GM19467 (cell line): ENCODE measurements at regions not wholly inside any gene's neighbourhood (a gene's known extent, or its start where the extent isn't known, plus 50 kb on each side); places are given as distances from the start of the nearest gene placed in this dataset.
"Not testable (repeated sequence)": the region's sequence is repeated elsewhere in the genome, so short reads cannot be mapped to it uniquely, and the experiment has no call there.

ENCODE experiments used
- ATAC-seq: cut with Tn5 transposase; IDR thresholded peaks from one replicate; pipeline ENCODE4 v1.9.1; 2021; ENCODE audit warnings: mild to moderate bottlenecking, moderate library complexity; ENCODE audit not compliant: unreplicated experiment

- no peak for ATAC-seq
Observed at GRCh38 chr7:94100723-94101345, 96.7 kb upstream of the BET1 start.

DNA sequence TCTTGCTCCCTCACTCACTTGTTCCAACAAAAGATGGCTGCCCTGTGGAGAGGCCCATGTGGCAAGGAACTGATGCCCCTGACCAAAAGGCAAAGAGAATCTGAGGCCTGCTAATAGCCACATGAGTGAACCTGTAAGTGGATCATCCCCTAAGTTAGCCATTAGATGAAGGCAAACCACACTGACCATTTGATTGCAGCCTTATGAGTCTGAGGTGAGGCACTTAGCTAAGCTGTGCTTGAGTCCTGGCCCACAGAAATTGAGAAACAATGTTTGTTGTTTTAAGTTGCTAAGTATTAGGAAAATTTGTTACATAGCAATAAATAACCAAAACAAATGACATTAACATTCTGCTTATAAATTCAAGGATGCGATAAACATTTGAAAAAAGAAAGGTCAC lies 100.1 kb upstream of the BET1 start:
- no peak for ATAC-seq

- ATAC-seq: no peak
Observed at GRCh38 chr7:94109556-94109955, 105.4 kb upstream of the BET1 start.

GRCh38 chr7:94111009-94111408 lies 106.9 kb upstream of the BET1 start:
- no peak for ATAC-seq

DNA sequence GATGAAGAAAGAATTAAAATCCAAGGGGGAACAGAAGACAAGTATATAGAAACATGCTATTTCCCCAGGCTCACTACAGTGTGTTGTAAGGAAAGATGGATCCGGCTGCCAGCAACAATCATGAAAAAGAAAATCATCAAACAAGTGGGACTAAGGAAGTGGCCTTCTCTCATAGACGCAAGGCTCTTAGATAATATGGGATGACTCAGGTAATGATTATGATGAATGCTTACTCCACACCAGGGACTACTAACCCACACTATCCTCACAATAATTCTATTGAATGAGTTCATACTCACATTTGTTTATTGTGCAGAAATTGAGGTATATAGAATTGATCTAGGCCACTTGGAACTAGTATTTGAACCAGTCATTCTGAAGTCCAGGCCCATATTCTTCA lies 111.2 kb upstream of the BET1 start:
- no peak for ATAC-seq

DNA sequence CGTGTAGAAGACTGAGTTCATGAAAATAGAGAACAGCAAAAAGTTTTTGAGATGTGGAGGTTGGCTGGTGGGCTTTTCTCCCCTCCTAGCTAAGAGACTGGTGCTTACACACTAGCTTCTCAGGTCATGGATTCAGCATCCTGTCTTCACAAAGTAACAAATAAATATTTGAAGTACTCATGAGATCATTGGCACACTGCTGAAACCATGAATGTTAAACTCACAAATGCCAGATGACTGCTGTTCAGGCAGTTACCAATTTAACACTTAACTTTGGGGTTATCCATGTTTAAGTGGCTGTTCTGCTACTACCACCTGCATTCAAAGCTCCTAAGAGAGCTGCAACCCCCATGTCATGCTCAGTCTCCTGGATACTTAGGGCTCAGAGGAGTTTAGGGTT lies 119.0 kb upstream of the BET1 start:
- ATAC-seq: no peak

GRCh38 chr7:94127026-94127425 lies 122.9 kb upstream of the BET1 start:
- ATAC-seq: no peak

- no peak for ATAC-seq
Observed at GRCh38 chr7:94128072-94128471, 123.9 kb upstream of the BET1 start.

DNA sequence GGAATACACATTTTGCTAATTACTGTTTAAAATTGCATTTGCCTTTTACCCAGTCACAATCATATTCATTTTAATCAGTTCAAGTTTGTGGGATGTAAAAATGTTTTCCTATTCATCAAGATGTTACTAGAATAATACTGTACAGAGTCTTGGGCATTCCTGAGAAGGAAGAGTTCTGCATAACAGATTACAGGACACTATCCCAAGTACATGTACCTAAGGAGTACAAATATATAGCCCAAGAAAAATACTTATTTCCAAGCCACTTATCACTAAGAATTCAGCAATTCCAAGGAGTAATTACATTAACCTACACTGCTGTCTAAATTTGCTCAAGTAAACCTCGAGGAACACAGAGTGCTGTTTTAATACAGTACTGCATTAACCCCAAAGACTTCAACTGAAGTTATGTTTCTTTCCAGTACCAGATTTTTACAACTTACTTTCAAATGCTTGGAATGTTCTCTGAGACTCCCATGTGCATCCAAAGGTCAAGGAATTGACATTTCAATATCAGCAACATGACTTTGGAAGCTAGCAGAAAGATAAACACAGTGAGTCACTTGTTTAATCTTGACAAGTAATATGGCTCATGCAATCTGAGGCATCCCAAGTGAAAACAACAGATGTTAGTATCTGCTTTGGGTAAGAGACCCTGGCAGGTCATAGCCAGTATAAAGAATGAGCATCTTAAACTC lies 125.4 kb upstream of the BET1 start:
- no peak for ATAC-seq

DNA sequence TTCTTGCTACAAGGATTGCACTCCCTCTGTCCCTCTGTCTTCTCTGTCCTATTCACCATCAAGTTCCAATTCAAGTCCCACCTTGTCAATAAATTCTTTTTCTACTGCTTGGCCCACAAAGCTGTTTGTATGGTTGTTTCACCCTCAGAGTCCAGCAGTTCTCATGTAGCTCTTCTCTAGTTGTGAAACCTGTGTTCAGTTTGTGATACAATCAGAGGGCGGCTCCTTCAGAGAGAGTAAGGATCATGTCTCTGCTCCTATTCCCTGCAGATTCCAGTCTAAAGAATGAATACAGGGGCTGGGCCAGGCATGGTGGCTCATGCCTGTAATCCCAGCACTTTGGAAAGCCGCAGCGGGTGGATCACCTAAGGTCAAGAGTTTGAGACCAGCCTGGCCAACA lies 126.6 kb upstream of the BET1 start:
- no peak for ATAC-seq

DNA sequence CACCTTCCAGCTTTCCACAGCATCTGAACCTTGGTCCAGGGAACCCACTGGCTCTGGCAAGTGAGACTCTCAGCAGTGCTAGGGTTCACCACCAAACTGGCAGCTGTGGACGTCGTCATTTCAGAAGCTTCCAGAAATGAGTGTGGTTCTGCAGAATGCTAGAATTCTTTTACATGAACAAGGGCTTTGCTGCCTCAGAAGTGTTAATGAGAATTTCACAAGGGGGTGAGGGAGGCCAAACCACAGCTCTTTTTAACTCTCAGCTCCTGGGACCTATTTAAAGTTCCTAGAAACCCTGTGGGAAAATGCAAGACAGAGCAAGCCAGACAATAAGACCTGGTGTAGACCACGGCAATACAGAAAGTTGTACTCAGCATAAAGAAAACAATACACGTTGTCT lies 129.3 kb upstream of the BET1 start:
- ATAC-seq: no peak

DNA sequence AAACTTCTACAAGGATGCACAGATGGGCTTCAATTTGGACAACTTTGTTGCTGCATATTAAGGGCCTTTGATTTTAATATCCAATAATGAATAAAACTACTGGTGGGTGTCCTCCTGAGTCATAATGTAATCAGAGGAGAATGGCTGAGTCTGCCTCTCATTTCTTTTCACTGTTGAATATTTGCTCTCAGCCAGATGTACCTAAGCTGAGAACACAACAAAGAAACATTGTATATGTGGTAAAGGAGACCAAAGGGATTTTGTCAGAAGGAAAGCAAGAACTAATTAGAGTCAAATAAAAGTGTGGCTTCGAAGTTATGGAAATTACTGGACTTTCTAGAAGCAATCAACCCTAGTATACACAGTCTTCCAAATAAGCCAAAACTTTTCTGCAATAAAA lies 131.0 kb upstream of the BET1 start:
- no peak for ATAC-seq

- ATAC-seq: no peak
Observed at GRCh38 chr7:94142281-94142680, 138.1 kb upstream of the BET1 start.

DNA sequence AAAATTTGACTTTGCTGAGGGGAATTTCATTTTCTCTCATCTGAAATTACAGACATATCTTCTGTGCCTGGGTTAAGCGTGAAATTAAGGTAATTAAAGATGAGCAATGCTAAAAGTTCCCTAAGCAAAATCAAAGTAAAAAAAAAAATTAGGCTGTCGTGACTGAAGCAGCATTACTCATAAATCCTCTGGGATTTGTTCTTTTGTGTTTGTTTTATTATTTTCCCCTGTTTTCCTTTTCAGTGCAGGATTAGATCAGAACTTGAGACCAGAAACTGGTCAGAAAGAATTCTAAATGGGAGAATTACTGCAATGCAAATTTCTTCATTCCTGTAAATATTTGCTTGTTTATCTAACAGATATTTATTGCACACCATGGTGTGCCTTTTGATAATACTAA lies 141.4 kb upstream of the BET1 start:
- no peak for ATAC-seq

- no peak for ATAC-seq
Observed at GRCh38 chr7:94146408-94146807, 142.3 kb upstream of the BET1 start.

DNA sequence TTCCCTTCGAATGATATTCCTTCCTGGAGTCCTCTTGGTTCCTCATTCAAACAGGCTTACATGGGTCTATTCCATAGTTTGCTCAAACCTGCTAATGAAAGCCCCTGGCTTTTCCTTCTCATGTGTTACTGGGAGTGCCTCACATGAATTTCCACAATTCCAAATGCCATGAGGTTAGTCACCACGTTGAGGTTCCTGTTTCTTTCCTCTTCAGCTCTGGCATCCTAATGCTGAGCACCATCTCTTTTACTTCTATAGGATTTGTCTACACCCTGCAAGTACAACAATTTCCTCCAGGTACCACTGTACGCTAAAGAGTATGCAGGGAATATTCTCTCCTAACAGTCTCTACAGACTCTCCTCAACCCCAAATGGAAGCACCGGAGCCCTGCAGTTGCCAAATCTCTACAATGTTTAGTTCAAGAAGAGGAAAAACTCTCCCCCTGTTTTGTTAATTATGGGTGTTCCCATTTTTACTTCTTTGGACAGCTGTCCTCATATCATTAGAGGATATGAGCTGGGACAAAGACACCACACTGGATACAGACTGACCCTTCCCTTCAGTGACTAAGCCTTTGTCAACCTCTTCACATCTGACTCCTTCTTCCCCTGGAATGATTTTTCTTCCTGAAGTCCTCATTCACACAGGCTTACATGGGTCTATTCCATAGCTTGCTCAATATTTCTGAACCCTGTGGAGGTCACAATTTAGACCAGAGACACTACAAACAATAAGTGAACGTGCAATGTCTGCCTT lies 145.8 kb upstream of the BET1 start:
- no peak for ATAC-seq

GRCh38 chr7:94154182-94154581 lies 150.0 kb upstream of the BET1 start:
- no peak for ATAC-seq

DNA sequence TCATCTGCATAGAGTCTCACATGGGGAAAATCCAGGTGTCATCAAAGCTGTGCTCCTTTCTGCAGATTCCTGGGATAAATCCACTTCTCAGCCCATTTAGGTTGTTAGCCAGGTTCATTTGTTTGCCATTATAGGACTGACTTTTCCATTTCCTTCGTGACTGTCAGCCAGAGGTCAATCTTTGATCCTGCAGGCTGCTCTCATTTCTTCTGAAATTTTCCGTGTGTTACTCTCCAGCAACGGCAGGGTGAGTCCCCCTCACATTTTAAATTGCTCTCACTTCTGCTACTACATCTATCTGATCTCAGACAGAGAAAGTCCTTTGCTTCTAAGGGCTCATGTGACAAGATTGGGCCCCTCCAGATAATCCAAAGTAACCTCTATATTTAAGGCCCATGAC lies 150.7 kb upstream of the BET1 start:
- ATAC-seq: no peak

DNA sequence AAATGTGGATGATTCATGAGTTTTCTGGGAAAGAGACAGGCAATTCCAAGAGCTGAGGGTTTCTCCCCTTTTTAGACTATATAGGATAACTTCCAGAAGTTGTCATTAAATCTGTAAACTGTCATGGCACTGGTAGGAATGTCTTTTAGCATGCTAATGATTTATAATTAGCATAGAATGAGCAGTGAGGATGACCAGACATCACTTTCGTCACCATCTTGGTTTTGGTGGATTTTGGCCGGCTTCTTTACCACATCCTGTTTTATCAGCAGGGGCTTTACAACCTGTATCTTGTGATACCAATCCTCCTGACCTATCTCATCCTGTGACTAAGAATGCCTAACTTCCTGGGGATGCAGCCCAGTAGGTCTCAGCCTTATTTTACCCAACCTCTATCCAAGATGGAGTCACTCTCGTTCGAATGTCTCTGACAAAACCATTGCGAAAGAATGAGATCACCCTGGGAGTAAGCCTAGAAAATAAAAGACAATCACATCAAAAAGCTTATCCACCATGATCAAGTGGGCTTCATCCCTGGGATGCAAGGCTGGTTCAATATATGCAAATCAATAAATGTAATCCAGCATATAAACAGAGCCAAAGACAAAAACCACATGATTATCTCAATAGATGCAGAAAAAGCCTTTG lies 153.6 kb upstream of the BET1 start:
- not testable (repeated sequence) for ATAC-seq

DNA sequence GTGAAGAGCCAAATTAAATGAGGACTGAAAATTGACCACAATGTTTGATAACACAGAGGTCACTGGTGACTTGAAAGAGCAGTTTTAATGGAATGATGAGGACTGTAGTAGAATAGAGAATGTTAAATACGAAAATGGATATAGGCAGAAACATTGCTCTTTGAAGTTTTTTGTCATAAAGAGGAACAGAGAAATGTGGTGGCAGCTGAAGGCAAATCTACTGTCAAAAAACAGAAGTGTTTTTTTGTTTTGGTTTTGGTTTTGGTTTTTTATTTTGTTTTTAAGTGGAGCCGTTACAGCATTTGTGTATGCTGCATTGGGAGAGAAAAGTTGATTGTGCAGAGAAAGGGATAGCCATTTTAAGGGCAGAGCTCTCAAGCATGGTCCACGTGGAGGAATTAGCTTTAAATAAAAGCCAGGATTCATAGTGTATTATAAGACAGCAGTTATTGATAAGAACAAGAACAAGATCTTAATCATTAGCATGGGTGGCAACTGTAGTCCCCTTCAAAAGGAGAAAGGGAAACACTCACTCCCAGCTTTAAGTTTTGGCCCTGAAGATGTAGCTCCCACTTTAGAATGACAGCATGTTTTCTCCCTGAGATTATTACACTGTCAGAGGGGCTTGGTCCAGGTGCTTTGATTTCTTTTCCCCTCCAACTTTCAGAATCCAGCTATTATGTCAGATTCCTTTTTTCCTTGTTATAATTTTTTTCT lies 156.7 kb upstream of the BET1 start:
- ATAC-seq: peak; percentile 94

DNA sequence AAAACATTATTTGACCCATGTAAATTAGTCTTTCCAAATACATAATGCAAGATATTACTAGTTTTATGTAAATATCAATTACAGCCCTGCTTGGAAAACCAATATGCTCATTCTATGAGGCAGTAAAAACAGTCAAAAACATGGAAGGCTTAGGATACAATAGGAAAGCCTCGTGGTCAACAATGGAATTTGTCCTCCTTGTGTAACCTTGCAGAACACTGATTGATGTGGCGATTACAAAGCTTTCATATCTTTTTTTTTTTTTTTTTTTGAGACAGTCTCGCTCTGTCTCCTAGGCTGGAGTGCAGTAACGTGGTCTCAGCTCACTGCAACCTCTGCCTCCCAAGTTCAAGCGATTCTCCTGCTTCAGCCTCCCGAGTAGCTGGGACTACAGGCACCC lies 157.3 kb upstream of the BET1 start:
- no peak for ATAC-seq
